Smooth muscle cell (in vitro differentiated cells): ENCODE measurements at regions not wholly inside any gene's neighbourhood (a gene's known extent, or its start where the extent isn't known, plus 50 kb on each side); places are given as distances from the start of the nearest gene placed in this dataset.
A peak's percentile ranks its signal among the peaks of the same experiment; 100 is the strongest.
"Not testable (repeated sequence)": the region's sequence is repeated elsewhere in the genome, so short reads cannot be mapped to it uniquely, and the experiment has no call there.

Source experiments
- DNase-seq: peaks from one replicate; lab custom pipeline; 2025; ENCODE audit not compliant: unreplicated experiment; lab: John Stamatoyannopoulos, UW
- H2AFZ ChIP-seq: fragments of 200-600 bp; sonication (generic); 2 replicates; pipeline ENCODE4 v1.6.0; 2016; ENCODE audit warnings: antibody characterized with exemption, low read depth, mild to moderate bottlenecking
- H3F3A ChIP-seq: fragments of 200-600 bp; sonication (generic); 2 replicates; pipeline ENCODE4 v1.6.0; 2017; ENCODE audit warnings: antibody characterized with exemption, low read depth
- H3K27ac ChIP-seq: fragments of 200-600 bp; sonication (generic); 2 replicates; pipeline ENCODE4 v1.5.1; 2016; ENCODE audit warnings: low read depth, mild to moderate bottlenecking
- H3K27me3 ChIP-seq: fragments of 200-600 bp; sonication (generic); 2 replicates; pipeline ENCODE4 v1.6.1; 2016; ENCODE audit warnings: low read depth, mild to moderate bottlenecking
- H3K36me3 ChIP-seq: fragments of 200-600 bp; sonication (generic); 2 replicates; pipeline ENCODE4 v1.5.1; 2016; ENCODE audit warnings: low read depth
- H3K4me1 ChIP-seq: fragments of 200-600 bp; sonication (generic); 2 replicates; pipeline ENCODE4 v1.5.1; 2016; ENCODE audit warnings: low read depth
- H3K4me2 ChIP-seq: fragments of 200-600 bp; sonication (generic); 2 replicates; pipeline ENCODE4 v1.6.0; 2016; ENCODE audit warnings: mild to moderate bottlenecking
- H3K4me3 ChIP-seq: fragments of 200-600 bp; sonication (generic); 2 replicates; pipeline ENCODE4 v1.5.1; 2016; ENCODE audit warnings: mild to moderate bottlenecking
- H3K79me2 ChIP-seq: fragments of 200-600 bp; sonication (generic); 2 replicates; pipeline ENCODE4 v1.6.0; 2016; ENCODE audit warnings: low read depth, mild to moderate bottlenecking
- H3K9ac ChIP-seq: fragments of 200-600 bp; sonication (generic); 2 replicates; pipeline ENCODE4 v1.6.0; 2016; ENCODE audit warnings: low read depth
- H3K9me3 ChIP-seq: fragments of 200-600 bp; sonication (generic); replicated peaks from 2 replicates; pipeline ENCODE4 v1.5.1; 2016; ENCODE audit warnings: low read depth
- H4K20me1 ChIP-seq: fragments of 200-600 bp; sonication (generic); 2 replicates; pipeline ENCODE4 v1.6.0; 2016; ENCODE audit warnings: low read depth
- CTCF ChIP-seq: fragments of 200-600 bp; sonication (generic); IDR thresholded peaks from 2 replicates; pipeline ENCODE4 v1.5.1; 2017; ENCODE audit warnings: borderline replicate concordance, mild to moderate bottlenecking, antibody characterized with exemption; ENCODE audit not compliant: insufficient read depth, poor library complexity, severe bottlenecking
- WGBS: methylation state at CpG from one replicate; pipeline ENCODE4 v1.1.7; 2016; ENCODE audit warnings: low lambda C conversion rate; 5-methylcytosine and 5-hydroxymethylcytosine counted together

- Histone ChIP-seq H3K4me3 (no peak overlapping the region), H3K4me1 (peaks cover 4% of the 10 kb centered on the region), H3K79me2 (no peaks in the 10 kb centered on the region), H3K36me3 (no peaks in the 10 kb centered on the region), H4K20me1 (no peaks in the 10 kb centered on the region), H2AFZ (no peak overlapping the region), H3K9me3 (no peaks in the 10 kb centered on the region), H3K9ac (no peak overlapping the region), H3K27me3 (no peaks in the 10 kb centered on the region), H3F3A (peaks cover under 1% of the 10 kb centered on the region), H3K4me2 (no peak overlapping the region), H3K27ac (no peak overlapping the region)
- no peak for DNase-seq
- no peak for TF ChIP-seq CTCF
These were observed 138.1 kb upstream of the TLE4 start for GRCh38 chr9:79433703-79434102.

GRCh38 chr9:79439221-79439620 lies 132.5 kb upstream of the TLE4 start:
- not testable (repeated sequence) for H3K27me3 ChIP-seq, H3F3A ChIP-seq, H3K9ac ChIP-seq, H3K4me1 ChIP-seq, DNase-seq, H4K20me1 ChIP-seq, H3K27ac ChIP-seq, H3K9me3 ChIP-seq, H3K36me3 ChIP-seq, H3K79me2 ChIP-seq
- Histone ChIP-seq H3K4me2 (peak overlapping the region; percentile 86), H2AFZ (peak overlapping the region; percentile 79), H3K4me3 (peak overlapping the region; percentile 55)
- WGBS = 5% methylated on average over 19 of the region's 19 CpGs

- H3K27me3 ChIP-seq = no peaks in the 10 kb centered on the region
- no peaks in the 10 kb centered on the region for H3K79me2 ChIP-seq
- H3F3A ChIP-seq = no peaks in the 10 kb centered on the region
- WGBS = 73% methylated on average over 4 of the region's 4 CpGs
- no peaks in the 10 kb centered on the region for H3K36me3 ChIP-seq
- no peak overlapping the region for H3K27ac ChIP-seq
- no peak overlapping the region for H3K4me2 ChIP-seq
- no peaks in the 10 kb centered on the region for H3K4me1 ChIP-seq
- no peak for DNase-seq
- H4K20me1 ChIP-seq = no peaks in the 10 kb centered on the region
- no peak for TF ChIP-seq CTCF
- no peak overlapping the region for H3K4me3 ChIP-seq
- no peak overlapping the region for H3K9ac ChIP-seq
- H2AFZ ChIP-seq = no peak overlapping the region
- H3K9me3 ChIP-seq = no peaks in the 10 kb centered on the region
These were observed 125.0 kb upstream of the TLE4 start for GRCh38 chr9:79446523-79447307.

GRCh38 chr9:79447308-79447605 lies 124.5 kb upstream of the TLE4 start:
- no peak for DNase-seq
- no peak overlapping the region for H3K4me2 ChIP-seq
- no peak overlapping the region for H3K9ac ChIP-seq
- H3K9me3 ChIP-seq = no peaks in the 10 kb centered on the region
- no peak overlapping the region for H2AFZ ChIP-seq
- no peak for TF ChIP-seq CTCF
- H3K27me3 ChIP-seq = no peaks in the 10 kb centered on the region
- no peak overlapping the region for H3K4me3 ChIP-seq
- H3K36me3 ChIP-seq = no peaks in the 10 kb centered on the region
- H3F3A ChIP-seq = no peaks in the 10 kb centered on the region
- H4K20me1 ChIP-seq = no peaks in the 10 kb centered on the region
- no peak overlapping the region for H3K27ac ChIP-seq
- no peaks in the 10 kb centered on the region for H3K4me1 ChIP-seq
- H3K79me2 ChIP-seq = no peaks in the 10 kb centered on the region
- 82% methylated on average over 3 of the region's 3 CpGs for WGBS
